Esophagus (tissue), 2 donors: ENCODE measurements at regions not wholly inside any gene's neighbourhood (a gene's known extent, or its start where the extent isn't known, plus 50 kb on each side); places are given as distances from the start of the nearest gene placed in this dataset.

Experiments used
- H3K27ac ChIP-seq, 2 donors: one replicate each; pipeline ENCODE4 v1.5.1; 2013; ENCODE audit warnings: low read depth in 2 of 2, mild to moderate bottlenecking in 2 of 2, inconsistent platforms in 1 of 2, low read length in 1 of 2, moderate library complexity in 1 of 2
- H3K27me3 ChIP-seq, 2 donors: one replicate each; pipeline ENCODE4 v1.6.1; 2013; ENCODE audit warnings: low read length in 2 of 2, control low read depth in 1 of 2, mild to moderate bottlenecking in 1 of 2; ENCODE audit not compliant: insufficient read depth in 2 of 2, control insufficient read depth in 1 of 2
- H3K36me3 ChIP-seq, 2 donors: one replicate each; pipeline ENCODE4 v1.6.1; 2013; ENCODE audit warnings: low read length in 1 of 2; ENCODE audit not compliant: control insufficient read depth in 2 of 2, insufficient read depth in 2 of 2
- H3K4me1 ChIP-seq, 2 donors: one replicate each; pipeline ENCODE4 v1.6.1; 2013; ENCODE audit warnings: low read length in 1 of 2; ENCODE audit not compliant: control insufficient read depth in 2 of 2, insufficient read depth in 2 of 2
- H3K4me3 ChIP-seq, 2 donors: one replicate each; pipeline ENCODE4 v1.5.1; 2013; ENCODE audit warnings: low read length in 2 of 2, mild to moderate bottlenecking in 2 of 2, low read depth in 1 of 2, moderate library complexity in 1 of 2
- H3K9me3 ChIP-seq, 2 donors: one replicate each; pipeline ENCODE4 v1.6.1; 2013; ENCODE audit warnings: mild to moderate bottlenecking in 2 of 2, low read depth in 1 of 2, low read length in 1 of 2, moderate library complexity in 1 of 2; ENCODE audit not compliant: control insufficient read depth in 2 of 2, insufficient read depth in 1 of 2
- WGBS, 2 donors: extraction: QIAGEN DNeasy Blood & Tissue Kit; methylation state at CpG; one replicate each; pipeline ENCODE4 v1.1.7; 2013; 5-methylcytosine and 5-hydroxymethylcytosine counted together
- donor health status: healthy with polysubstance abuse.
- donor health status: Bipolar disorder and iron deficiency.

DNA sequence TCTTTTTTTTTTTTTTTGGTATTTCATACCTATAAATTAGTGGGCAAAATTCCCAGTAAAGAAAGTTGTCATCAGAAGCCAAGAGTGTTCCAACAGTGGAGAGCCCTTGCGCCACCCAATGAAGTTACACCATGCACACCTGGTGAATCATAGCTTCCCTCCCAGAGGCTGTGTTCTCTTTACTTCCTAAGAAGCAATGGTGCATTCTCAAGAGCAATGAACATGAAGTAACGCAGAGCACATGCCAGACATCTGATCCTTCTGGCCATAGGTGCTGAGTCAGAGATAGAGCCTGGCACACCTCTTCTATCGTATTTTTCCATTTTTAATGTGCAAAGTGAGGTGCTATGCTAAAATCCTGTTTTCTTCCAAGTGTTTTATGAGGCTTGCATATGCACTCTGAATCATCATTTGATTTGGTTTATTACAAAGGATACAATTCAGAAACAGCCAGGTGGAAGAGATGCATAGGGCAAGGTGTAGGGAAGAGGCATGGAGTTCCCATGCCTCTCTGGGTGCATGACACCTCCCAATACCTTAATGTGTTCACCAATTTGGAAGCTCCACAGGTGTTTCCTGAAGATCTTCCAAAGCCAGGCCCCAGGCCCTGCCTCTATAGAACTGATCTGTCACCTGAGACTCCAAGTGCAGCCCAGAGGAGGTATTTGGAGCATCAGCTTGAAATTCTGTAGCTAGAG is 408.0 kb downstream of the SIPA1L2 start:
- Histone ChIP-seq H3K36me3 (no peaks in the 10 kb centered on the region), H3K4me1 (peaks cover 0 to 5% of the 10 kb centered on the region in 2 donors), H3K4me3 (no peak overlapping the region), H3K27ac (peak overlapping the region; percentile 44 to 74), H3K27me3 (no peaks in the 10 kb centered on the region), H3K9me3 (no peaks in the 10 kb centered on the region)
- WGBS, 2 donors, result 56 to 70% methylated on average over 3 of the region's 3 CpGs

DNA sequence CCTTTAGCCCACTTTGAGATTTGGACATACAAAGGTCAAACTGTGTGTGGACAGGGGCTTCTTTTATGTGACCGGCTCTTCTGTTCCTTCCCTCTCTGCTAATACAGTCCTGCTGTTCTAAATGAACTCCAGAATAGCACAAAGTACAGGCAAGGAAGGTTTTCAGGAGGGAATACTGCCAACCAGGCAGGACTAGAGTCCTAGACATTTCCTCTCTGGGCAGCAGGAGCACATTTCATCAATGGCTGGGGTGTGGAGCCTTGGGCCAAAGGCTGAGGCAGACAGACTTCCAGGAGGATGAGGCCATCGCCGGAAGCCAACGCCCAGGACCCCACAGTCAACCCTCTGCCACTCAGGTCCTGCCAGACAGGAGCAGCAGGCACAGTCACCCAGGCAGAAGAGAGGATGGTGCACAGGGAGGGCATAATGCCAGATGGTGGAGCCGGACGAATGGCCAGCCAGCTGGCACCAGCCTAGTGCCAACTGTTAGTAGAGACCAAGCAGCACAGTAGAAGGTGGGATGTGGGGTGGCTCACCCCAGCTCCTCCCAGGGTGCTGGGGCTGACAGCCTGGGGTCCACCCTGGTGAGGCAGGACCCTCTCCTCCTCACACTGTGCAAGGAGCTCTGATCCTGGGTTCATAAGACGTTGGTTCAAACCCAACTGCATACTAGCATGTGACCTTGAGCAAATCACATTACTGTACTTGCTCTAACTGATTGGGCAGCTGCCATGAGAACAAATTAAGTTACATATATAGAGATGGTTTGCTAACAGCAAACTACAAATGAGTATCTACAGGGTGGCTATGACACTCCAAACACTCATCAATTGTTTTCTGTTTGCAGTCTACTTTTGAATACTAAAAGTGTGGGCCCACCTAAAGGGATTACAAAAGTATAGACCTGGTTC is 410.7 kb downstream of the SIPA1L2 start:
- Histone ChIP-seq H3K27ac (no peak overlapping the region), H3K4me1 (peaks cover 0 to 5% of the 10 kb centered on the region in 2 donors), H3K36me3 (no peaks in the 10 kb centered on the region), H3K4me3 (no peak overlapping the region), H3K9me3 (no peaks in the 10 kb centered on the region), H3K27me3 (no peaks in the 10 kb centered on the region)
- WGBS, 2 donors, result 61 to 76% methylated on average over 7 of the region's 7 CpGs

DNA sequence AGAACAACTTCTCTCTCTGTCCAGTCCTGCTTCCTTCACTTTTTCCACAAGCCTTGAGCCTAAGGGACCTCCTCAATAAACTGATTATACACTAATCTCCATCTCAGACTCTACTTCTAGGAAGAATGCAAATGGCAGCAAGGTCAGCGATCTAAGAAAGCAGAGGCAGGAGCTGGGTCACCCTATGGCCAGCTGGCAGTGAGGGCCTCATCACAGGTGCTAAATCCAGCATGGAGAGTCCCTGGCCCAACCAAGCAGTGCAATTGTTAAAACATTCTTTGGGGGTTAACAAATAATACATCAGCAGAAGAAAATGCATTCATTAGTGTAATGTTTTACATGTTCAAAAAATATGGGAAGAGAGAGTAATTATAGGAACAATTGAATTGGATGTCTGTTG is 416.0 kb downstream of the SIPA1L2 start:
- Histone ChIP-seq H3K4me3 (no peak overlapping the region), H3K27ac (no peak overlapping the region), H3K4me1 (peaks cover 0 to under 1% of the 10 kb centered on the region in 2 donors), H3K36me3 (no peaks in the 10 kb centered on the region), H3K27me3 (no peaks in the 10 kb centered on the region), H3K9me3 (no peaks in the 10 kb centered on the region)
- 92 to 97% methylated on average over 1 of the region's 1 CpG for WGBS, 2 donors

DNA sequence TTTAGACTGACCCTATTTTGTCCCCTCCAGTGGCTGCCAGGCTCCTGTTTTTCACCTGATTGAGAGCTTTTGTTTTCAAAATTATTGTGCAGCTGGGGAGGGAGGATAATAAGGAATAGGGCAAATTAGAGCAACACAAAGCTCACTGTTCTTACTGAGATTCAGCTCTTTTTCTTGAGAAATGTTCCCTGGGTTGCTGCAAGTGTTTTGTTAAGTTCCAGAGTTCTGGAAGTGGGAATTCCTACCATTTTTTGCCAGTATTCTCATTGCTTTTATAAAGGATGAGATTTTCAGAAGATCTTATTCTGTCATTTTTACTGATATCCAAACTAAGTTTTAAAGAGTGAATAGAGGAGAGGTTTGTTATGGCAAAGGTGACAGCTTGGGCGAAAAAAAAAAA is 417.7 kb downstream of the SIPA1L2 start:
- Histone ChIP-seq H3K4me1 (no peaks in the 10 kb centered on the region), H3K36me3 (no peaks in the 10 kb centered on the region), H3K27me3 (no peaks in the 10 kb centered on the region), H3K4me3 (no peak overlapping the region), H3K27ac (no peak overlapping the region), H3K9me3 (no peaks in the 10 kb centered on the region)
- 70 to 72% methylated on average over 1 of the region's 1 CpG for WGBS, 2 donors

DNA sequence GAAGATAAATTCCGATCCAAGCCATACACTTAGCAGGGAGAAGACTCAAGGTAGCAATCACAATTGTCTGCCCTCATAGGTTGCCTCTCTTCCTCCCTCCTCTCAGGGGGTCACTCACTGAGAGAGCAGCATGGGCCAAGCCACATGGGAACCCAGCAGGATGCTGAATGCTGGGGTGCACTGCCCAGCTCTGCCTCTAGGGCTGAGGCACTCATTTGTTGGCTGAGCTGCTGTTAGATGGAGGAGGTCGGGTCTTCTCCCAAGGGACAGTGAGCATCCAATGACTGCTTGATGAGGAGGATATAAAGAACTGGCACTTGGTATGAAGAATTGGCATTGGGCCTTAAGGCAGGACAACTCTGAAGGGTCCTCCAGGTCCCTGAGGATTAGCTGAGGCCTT is 418.8 kb downstream of the SIPA1L2 start:
- no peak overlapping the region for H3K4me3 ChIP-seq
- 92 to 98% methylated on average over 2 of the region's 2 CpGs for WGBS, 2 donors
- H3K27me3 ChIP-seq, result no peaks in the 10 kb centered on the region
- H3K4me1 ChIP-seq, result no peaks in the 10 kb centered on the region
- no peaks in the 10 kb centered on the region for H3K36me3 ChIP-seq
- H3K9me3 ChIP-seq, result no peaks in the 10 kb centered on the region
- no peak overlapping the region for H3K27ac ChIP-seq

DNA sequence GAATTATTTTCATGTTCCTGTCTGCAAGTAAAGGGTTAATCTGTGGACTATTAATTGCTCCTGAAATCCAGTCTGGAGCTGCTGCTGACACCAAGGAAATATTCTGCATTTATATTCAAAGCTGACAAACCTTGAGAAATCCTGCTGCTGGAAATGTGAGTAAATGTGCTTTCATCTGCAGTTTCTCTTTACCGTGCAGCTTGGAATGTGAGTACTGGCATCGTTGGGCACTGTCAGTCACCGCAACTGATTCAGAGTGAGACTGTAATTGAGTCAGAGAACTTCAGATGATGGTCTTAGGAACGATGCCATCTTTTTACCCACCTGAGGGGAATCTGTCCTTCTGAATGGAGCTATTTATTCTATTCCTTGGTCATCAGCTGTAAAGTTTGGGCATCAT is 420.6 kb downstream of the SIPA1L2 start:
- H3K27ac ChIP-seq, result no peak overlapping the region
- no peaks in the 10 kb centered on the region for H3K9me3 ChIP-seq
- H3K27me3 ChIP-seq, result no peaks in the 10 kb centered on the region
- H3K4me1 ChIP-seq, result no peaks in the 10 kb centered on the region
- no peak overlapping the region for H3K4me3 ChIP-seq
- 59 to 73% methylated on average over 4 of the region's 4 CpGs for WGBS, 2 donors
- no peaks in the 10 kb centered on the region for H3K36me3 ChIP-seq

DNA sequence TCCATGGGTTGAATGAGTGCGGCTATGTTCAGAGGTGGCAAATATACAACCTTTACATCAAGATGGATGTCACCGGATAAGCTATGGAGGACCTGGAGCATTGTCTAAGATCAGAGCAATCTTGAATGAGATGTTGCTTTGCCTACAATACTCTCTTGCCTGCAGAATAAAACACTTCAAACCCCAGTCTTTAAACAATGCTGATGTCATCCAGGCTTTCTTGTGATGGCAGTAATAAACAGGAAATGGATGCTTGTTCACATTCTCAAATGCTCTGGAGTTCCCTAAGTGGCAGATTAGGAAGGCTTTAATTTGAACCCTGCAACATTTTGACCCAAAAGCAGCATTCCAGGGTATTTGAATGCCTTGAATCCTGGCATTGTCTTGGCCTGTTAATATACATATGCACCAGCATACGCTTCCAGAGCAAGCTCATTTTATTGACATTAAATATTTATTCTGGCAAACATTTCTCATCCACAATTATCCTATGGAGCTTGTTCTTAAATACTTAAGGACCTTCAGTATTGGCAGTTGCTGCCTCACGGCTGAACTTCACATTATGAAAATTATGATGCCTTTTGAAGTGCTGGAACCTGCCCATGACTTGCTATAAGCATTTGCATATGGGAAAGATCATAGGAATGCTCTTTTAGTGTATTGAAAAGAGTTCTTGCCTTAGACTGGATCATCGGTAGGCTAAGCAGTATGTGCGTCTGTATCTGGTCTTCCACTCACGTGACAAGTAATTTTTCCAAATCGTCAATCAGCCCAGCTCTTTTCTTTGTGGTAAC is 422.7 kb downstream of the SIPA1L2 start:
- Histone ChIP-seq H3K9me3 (no peaks in the 10 kb centered on the region), H3K4me1 (no peaks in the 10 kb centered on the region), H3K4me3 (no peak overlapping the region), H3K36me3 (no peaks in the 10 kb centered on the region), H3K27ac (no peak overlapping the region), H3K27me3 (no peaks in the 10 kb centered on the region)
- WGBS, 2 donors, result 81 to 85% methylated on average over 8 of the region's 8 CpGs

DNA sequence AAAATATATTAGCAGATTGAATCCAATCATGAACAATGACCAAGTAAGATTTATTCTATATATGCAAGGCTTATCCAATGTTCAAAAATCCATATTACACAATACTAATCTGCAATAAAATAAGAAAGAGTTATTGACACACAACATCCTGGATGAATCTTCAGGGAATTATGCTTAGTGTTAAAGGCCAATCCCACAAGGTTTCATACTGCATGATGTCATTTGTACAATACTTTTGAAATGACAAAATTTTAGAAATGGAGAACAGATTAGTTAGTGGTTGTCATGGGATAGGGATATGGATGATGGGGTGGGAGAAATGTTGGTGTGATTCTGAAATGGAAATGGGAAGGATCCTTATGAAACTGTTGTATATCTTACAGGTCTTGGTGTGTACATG is 425.7 kb downstream of the SIPA1L2 start:
- Histone ChIP-seq H3K9me3 (no peaks in the 10 kb centered on the region), H3K4me1 (no peaks in the 10 kb centered on the region), H3K27me3 (no peaks in the 10 kb centered on the region), H3K27ac (no peak overlapping the region), H3K4me3 (no peak overlapping the region), H3K36me3 (no peaks in the 10 kb centered on the region)

DNA sequence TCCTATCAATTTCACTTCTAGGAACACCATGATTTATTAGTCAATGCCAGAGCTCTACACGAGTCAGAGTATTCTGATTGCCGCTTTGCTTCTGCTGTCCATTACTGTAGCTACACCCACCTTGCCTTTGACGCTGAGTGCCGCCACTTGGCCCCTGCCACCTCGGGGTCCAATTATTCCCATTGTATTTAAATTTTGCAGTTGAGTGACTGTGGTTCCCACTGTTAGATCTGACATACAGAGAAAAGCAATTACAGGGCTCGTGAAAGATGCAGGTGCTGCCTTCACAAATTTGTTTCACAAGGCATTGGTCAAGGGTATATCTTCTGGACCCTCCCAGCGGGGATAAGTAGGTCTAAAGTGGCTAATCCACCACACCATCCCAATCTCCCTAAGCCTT is 428.9 kb downstream of the SIPA1L2 start:
- H3K4me1 ChIP-seq, result no peaks in the 10 kb centered on the region
- WGBS, 2 donors, result 92 to 94% methylated on average over 7 of the region's 7 CpGs
- H3K27me3 ChIP-seq, result no peaks in the 10 kb centered on the region
- H3K9me3 ChIP-seq, result no peaks in the 10 kb centered on the region
- no peaks in the 10 kb centered on the region for H3K36me3 ChIP-seq
- no peak overlapping the region for H3K4me3 ChIP-seq
- no peak overlapping the region for H3K27ac ChIP-seq
